ENCODE measurements at regions not wholly inside any gene's neighbourhood (a gene's known extent, or its start where the extent isn't known, plus 50 kb on each side); places are given as distances from the start of the nearest gene placed in this dataset.

GRCh38 chr3:96209699-96210098 lies 604.7 kb upstream of the EPHA6 start:
- no peak overlapping the region for H3K4me3 ChIP-seq (ENCODE audit: low read length)
- H3K27ac ChIP-seq (ENCODE audit: low read length): no peak overlapping the region
- no peaks in the 10 kb centered on the region for H3K36me3 ChIP-seq (ENCODE audit: control insufficient read depth, insufficient read depth, low read length)
- WGBS (ENCODE audit: insufficient coverage): no CpG with 5 or more reads among the region's 1 CpG
- no peaks in the 10 kb centered on the region for H3K27me3 ChIP-seq (ENCODE audit: control insufficient read depth, insufficient read depth, low read length)
- no peaks in the 10 kb centered on the region for H3K4me1 ChIP-seq (ENCODE audit: control insufficient read depth, insufficient read depth, low read length)
- DNase-seq: no peak
- H3K9me3 ChIP-seq (replicated peaks; ENCODE audit: control insufficient read depth, low read depth, low read length): peaks cover 2% of the 10 kb centered on the region

GRCh38 chr3:96213393-96213792 lies 601.0 kb upstream of the EPHA6 start:
- Histone ChIP-seq H3K27me3 (ENCODE audit: control insufficient read depth, insufficient read depth, low read length) (no peaks in the 10 kb centered on the region), H3K36me3 (ENCODE audit: control insufficient read depth, insufficient read depth, low read length) (no peaks in the 10 kb centered on the region), H3K9me3 (replicated peaks; ENCODE audit: control insufficient read depth, low read depth, low read length) (peaks cover 2% of the 10 kb centered on the region), H3K4me3 (ENCODE audit: low read length) (no peak overlapping the region), H3K4me1 (ENCODE audit: control insufficient read depth, insufficient read depth, low read length) (no peaks in the 10 kb centered on the region), H3K27ac (ENCODE audit: low read length) (no peak overlapping the region)
- WGBS (ENCODE audit: insufficient coverage): no CpG with 5 or more reads among the region's 3 CpGs
- DNase-seq: no peak

GRCh38 chr3:96214941-96215340 lies 599.5 kb upstream of the EPHA6 start:
- H3K4me1 ChIP-seq (ENCODE audit: control insufficient read depth, insufficient read depth, low read length): no peaks in the 10 kb centered on the region
- no peak for DNase-seq
- peaks cover 1% of the 10 kb centered on the region for H3K9me3 ChIP-seq (replicated peaks; ENCODE audit: control insufficient read depth, low read depth, low read length)
- no peaks in the 10 kb centered on the region for H3K27me3 ChIP-seq (ENCODE audit: control insufficient read depth, insufficient read depth, low read length)
- no peak overlapping the region for H3K4me3 ChIP-seq (ENCODE audit: low read length)
- no peaks in the 10 kb centered on the region for H3K36me3 ChIP-seq (ENCODE audit: control insufficient read depth, insufficient read depth, low read length)
- H3K27ac ChIP-seq (ENCODE audit: low read length): no peak overlapping the region

- no peaks in the 10 kb centered on the region for H3K36me3 ChIP-seq (ENCODE audit: control insufficient read depth, insufficient read depth, low read length)
- 71% methylated on average over 2 of the region's 5 CpGs for WGBS (ENCODE audit: insufficient coverage)
- no peak overlapping the region for H3K27ac ChIP-seq (ENCODE audit: low read length)
- no peaks in the 10 kb centered on the region for H3K27me3 ChIP-seq (ENCODE audit: control insufficient read depth, insufficient read depth, low read length)
- H3K4me1 ChIP-seq (ENCODE audit: control insufficient read depth, insufficient read depth, low read length): no peaks in the 10 kb centered on the region
- no peak overlapping the region for H3K4me3 ChIP-seq (ENCODE audit: low read length)
- no peak for DNase-seq
- H3K9me3 ChIP-seq (replicated peaks; ENCODE audit: control insufficient read depth, low read depth, low read length): no peaks in the 10 kb centered on the region
These were observed 588.9 kb upstream of the EPHA6 start for GRCh38 chr3:96225494-96225893.

- DNase-seq: no peak
- no peaks in the 10 kb centered on the region for H3K36me3 ChIP-seq (ENCODE audit: control insufficient read depth, insufficient read depth, low read length)
- no peaks in the 10 kb centered on the region for H3K27me3 ChIP-seq (ENCODE audit: control insufficient read depth, insufficient read depth, low read length)
- H3K27ac ChIP-seq (ENCODE audit: low read length): no peak overlapping the region
- WGBS (ENCODE audit: insufficient coverage): no CpG with 5 or more reads among the region's 1 CpG
- no peaks in the 10 kb centered on the region for H3K9me3 ChIP-seq (replicated peaks; ENCODE audit: control insufficient read depth, low read depth, low read length)
- H3K4me3 ChIP-seq (ENCODE audit: low read length): no peak overlapping the region
- no peaks in the 10 kb centered on the region for H3K4me1 ChIP-seq (ENCODE audit: control insufficient read depth, insufficient read depth, low read length)
These were observed 580.7 kb upstream of the EPHA6 start for GRCh38 chr3:96233679-96234078.

GRCh38 chr3:96236522-96236921 lies 577.9 kb upstream of the EPHA6 start:
- Histone ChIP-seq H3K4me1 (ENCODE audit: control insufficient read depth, insufficient read depth, low read length) (no peaks in the 10 kb centered on the region), H3K4me3 (ENCODE audit: low read length) (no peak overlapping the region), H3K27me3 (ENCODE audit: control insufficient read depth, insufficient read depth, low read length) (no peaks in the 10 kb centered on the region), H3K9me3 (replicated peaks; ENCODE audit: control insufficient read depth, low read depth, low read length) (no peaks in the 10 kb centered on the region), H3K27ac (ENCODE audit: low read length) (no peak overlapping the region), H3K36me3 (ENCODE audit: control insufficient read depth, insufficient read depth, low read length) (no peaks in the 10 kb centered on the region)
- no CpG with 5 or more reads among the region's 2 CpGs for WGBS (ENCODE audit: insufficient coverage)
- no peak for DNase-seq

GRCh38 chr3:96259299-96259698 lies 555.1 kb upstream of the EPHA6 start:
- Histone ChIP-seq H3K27me3 (ENCODE audit: control insufficient read depth, insufficient read depth, low read length) (no peaks in the 10 kb centered on the region), H3K4me1 (ENCODE audit: control insufficient read depth, insufficient read depth, low read length) (no peaks in the 10 kb centered on the region), H3K4me3 (ENCODE audit: low read length) (no peak overlapping the region), H3K27ac (ENCODE audit: low read length) (no peak overlapping the region), H3K36me3 (ENCODE audit: control insufficient read depth, insufficient read depth, low read length) (no peaks in the 10 kb centered on the region), H3K9me3 (replicated peaks; ENCODE audit: control insufficient read depth, low read depth, low read length) (peaks cover 8% of the 10 kb centered on the region)
- DNase-seq: no peak

- Histone ChIP-seq H3K4me3 (ENCODE audit: low read length) (no peak overlapping the region), H3K27me3 (ENCODE audit: control insufficient read depth, insufficient read depth, low read length) (no peaks in the 10 kb centered on the region), H3K36me3 (ENCODE audit: control insufficient read depth, insufficient read depth, low read length) (no peaks in the 10 kb centered on the region), H3K4me1 (ENCODE audit: control insufficient read depth, insufficient read depth, low read length) (no peaks in the 10 kb centered on the region), H3K27ac (ENCODE audit: low read length) (no peak overlapping the region), H3K9me3 (replicated peaks; ENCODE audit: control insufficient read depth, low read depth, low read length) (peaks cover 7% of the 10 kb centered on the region)
- DNase-seq: no peak
- WGBS (ENCODE audit: insufficient coverage): no CpG with 5 or more reads among the region's 2 CpGs
These were observed 549.7 kb upstream of the EPHA6 start for GRCh38 chr3:96264701-96265100.

- H3K27me3 ChIP-seq (ENCODE audit: control insufficient read depth, insufficient read depth, low read length): no peaks in the 10 kb centered on the region
- WGBS (ENCODE audit: insufficient coverage): no CpG with 5 or more reads among the region's 3 CpGs
- H3K9me3 ChIP-seq (replicated peaks; ENCODE audit: control insufficient read depth, low read depth, low read length): peaks cover 2% of the 10 kb centered on the region
- no peak overlapping the region for H3K27ac ChIP-seq (ENCODE audit: low read length)
- no peak overlapping the region for H3K4me3 ChIP-seq (ENCODE audit: low read length)
- no peaks in the 10 kb centered on the region for H3K36me3 ChIP-seq (ENCODE audit: control insufficient read depth, insufficient read depth, low read length)
- DNase-seq: no peak
- H3K4me1 ChIP-seq (ENCODE audit: control insufficient read depth, insufficient read depth, low read length): no peaks in the 10 kb centered on the region
These were observed 547.8 kb upstream of the EPHA6 start for GRCh38 chr3:96266395-96267190.

GRCh38 chr3:96267577-96267976 lies 546.8 kb upstream of the EPHA6 start:
- peak; percentile 2 for DNase-seq
- H3K27ac ChIP-seq (ENCODE audit: low read length): no peak overlapping the region
- H3K4me3 ChIP-seq (ENCODE audit: low read length): no peak overlapping the region
- H3K4me1 ChIP-seq (ENCODE audit: control insufficient read depth, insufficient read depth, low read length): no peaks in the 10 kb centered on the region
- H3K9me3 ChIP-seq (replicated peaks; ENCODE audit: control insufficient read depth, low read depth, low read length): no peaks in the 10 kb centered on the region
- H3K36me3 ChIP-seq (ENCODE audit: control insufficient read depth, insufficient read depth, low read length): no peaks in the 10 kb centered on the region
- WGBS (ENCODE audit: insufficient coverage): 100% methylated on average over 1 of the region's 3 CpGs
- H3K27me3 ChIP-seq (ENCODE audit: control insufficient read depth, insufficient read depth, low read length): no peaks in the 10 kb centered on the region

- no peak for DNase-seq
- Histone ChIP-seq H3K4me3 (ENCODE audit: low read length) (no peak overlapping the region), H3K27me3 (ENCODE audit: control insufficient read depth, insufficient read depth, low read length) (no peaks in the 10 kb centered on the region), H3K9me3 (replicated peaks; ENCODE audit: control insufficient read depth, low read depth, low read length) (peaks cover 4% of the 10 kb centered on the region), H3K27ac (ENCODE audit: low read length) (no peak overlapping the region), H3K36me3 (ENCODE audit: control insufficient read depth, insufficient read depth, low read length) (no peaks in the 10 kb centered on the region), H3K4me1 (ENCODE audit: control insufficient read depth, insufficient read depth, low read length) (no peaks in the 10 kb centered on the region)
- WGBS (ENCODE audit: insufficient coverage): 83% methylated on average over 2 of the region's 4 CpGs
These were observed 520.3 kb upstream of the EPHA6 start for GRCh38 chr3:96294143-96294542.
